GM12864 (cell line): ENCODE measurements at regions not wholly inside any gene's neighbourhood (a gene's known extent, or its start where the extent isn't known, plus 50 kb on each side); places are given as distances from the start of the nearest gene placed in this dataset.

Experiments
- DNase-seq: peaks from one replicate; pipeline ENCODE4 v3.0.0-alpha.2; 2011; ENCODE audit warnings: low read depth
- H3K4me3 ChIP-seq: 2 replicates; pipeline ENCODE4 v1.5.1; 2011; ENCODE audit warnings: mild to moderate bottlenecking, low read depth, low read length, control low read depth
- CTCF ChIP-seq: IDR thresholded peaks from 2 replicates; pipeline ENCODE4 v1.5.1; 2011; ENCODE audit warnings: low read depth, mild to moderate bottlenecking, moderate library complexity, low read length, control low read depth, inconsistent platforms; ENCODE audit errors: missing control alignments

- no peak overlapping the region for H3K4me3 ChIP-seq
- DNase-seq, result no peak
- TF ChIP-seq CTCF, result no peak
Measured at GRCh38 chr1:199665371-199665770, 362.1 kb upstream of the NR5A2 start.

DNA sequence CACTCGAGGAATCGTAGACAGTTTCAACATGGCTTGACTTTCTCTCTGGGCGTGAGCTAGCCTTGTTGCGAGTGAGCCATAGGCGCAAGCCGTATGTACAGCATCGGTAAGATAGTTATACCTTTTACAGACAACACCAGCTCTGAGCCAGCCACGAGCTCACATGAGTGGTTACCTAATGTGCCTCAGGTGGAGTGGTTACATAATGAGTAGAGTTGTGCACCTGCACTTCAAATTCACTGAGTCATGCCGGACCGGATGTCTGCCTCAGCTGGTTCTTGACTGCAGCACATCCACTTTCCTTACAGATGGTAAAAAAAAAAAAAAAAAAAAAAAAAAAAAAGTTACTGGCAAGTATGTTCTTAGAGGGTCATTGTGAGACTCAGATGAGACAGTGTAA lies 360.4 kb upstream of the NR5A2 start:
- H3K4me3 ChIP-seq, result no peak overlapping the region
- no peak for TF ChIP-seq CTCF
- DNase-seq, result no peak

DNA sequence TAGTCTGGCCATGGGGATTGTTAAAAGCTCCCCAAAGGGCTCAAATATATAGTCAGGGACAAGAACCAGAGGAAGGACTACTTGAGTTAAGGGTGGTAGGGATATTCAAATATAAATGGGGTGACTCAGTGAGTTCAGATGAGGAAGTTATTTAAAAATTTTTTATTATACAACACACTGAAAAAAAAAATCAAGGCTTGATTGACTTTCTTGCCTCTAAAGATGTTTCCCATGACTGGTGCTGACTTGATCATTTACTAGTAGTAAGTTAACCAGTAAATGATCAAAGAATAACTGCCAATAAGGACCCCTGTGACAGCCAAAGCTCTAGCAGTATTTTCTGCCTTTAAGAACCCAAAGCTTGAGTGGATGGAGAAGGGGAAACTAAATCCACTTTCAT lies 357.6 kb upstream of the NR5A2 start:
- no peak for TF ChIP-seq CTCF
- H3K4me3 ChIP-seq, result no peak overlapping the region
- no peak for DNase-seq

GRCh38 chr1:199671684-199672083 lies 355.8 kb upstream of the NR5A2 start:
- no peak for TF ChIP-seq CTCF
- DNase-seq, result no peak

GRCh38 chr1:199675937-199676336 lies 351.6 kb upstream of the NR5A2 start:
- no peak overlapping the region for H3K4me3 ChIP-seq
- TF ChIP-seq CTCF, result peak; percentile 6
- no peak for DNase-seq

More at GRCh38 chr1:199671684-199672083, 355.8 kb upstream of the NR5A2 start:
- H3K4me3 ChIP-seq, result no peak overlapping the region

DNA sequence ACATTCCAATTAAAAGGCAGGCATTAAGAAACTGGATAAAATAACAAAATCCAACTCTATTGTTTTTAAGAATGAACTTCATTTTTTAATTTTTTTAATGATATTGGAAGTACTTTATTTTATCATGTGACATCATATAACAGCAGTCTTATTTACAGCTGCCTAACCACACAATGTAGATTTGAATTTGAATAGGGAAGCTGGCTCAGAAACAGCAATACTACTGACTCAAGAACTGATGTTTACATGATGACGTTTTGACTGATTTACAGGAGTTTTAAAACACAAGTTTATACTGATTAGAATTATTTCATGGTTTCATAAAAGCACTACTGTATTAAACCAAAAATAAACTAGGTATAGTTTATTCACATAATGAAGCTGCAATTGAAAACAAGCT lies 348.7 kb upstream of the NR5A2 start:
- no peak for TF ChIP-seq CTCF
- H3K4me3 ChIP-seq, result no peak overlapping the region
- DNase-seq, result no peak

DNA sequence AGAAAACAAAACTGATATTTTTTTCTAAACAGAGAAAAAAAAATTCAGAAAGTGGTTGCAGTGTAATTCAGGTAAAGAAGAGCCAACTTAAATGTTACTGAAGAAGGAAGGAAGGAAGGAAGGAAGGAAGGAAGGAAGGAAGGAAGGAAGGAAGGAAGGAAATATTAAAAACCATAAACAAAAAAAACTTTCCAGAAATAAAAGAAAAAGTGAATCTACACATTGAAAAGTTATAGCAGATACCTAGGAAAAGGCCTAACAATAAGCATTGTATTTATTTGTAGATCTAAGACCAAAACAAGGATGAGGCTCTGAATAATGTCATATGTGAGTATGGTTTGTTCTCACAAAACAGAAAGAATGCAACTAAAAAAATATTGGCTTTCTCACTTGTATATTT lies 345.4 kb upstream of the NR5A2 start:
- H3K4me3 ChIP-seq, result no peak overlapping the region
- TF ChIP-seq CTCF, result no peak
- DNase-seq, result no peak
